ENCODE measurements at regions not wholly inside any gene's neighbourhood (a gene's known extent, or its start where the extent isn't known, plus 50 kb on each side); places are given as distances from the start of the nearest gene placed in this dataset.

DNA sequence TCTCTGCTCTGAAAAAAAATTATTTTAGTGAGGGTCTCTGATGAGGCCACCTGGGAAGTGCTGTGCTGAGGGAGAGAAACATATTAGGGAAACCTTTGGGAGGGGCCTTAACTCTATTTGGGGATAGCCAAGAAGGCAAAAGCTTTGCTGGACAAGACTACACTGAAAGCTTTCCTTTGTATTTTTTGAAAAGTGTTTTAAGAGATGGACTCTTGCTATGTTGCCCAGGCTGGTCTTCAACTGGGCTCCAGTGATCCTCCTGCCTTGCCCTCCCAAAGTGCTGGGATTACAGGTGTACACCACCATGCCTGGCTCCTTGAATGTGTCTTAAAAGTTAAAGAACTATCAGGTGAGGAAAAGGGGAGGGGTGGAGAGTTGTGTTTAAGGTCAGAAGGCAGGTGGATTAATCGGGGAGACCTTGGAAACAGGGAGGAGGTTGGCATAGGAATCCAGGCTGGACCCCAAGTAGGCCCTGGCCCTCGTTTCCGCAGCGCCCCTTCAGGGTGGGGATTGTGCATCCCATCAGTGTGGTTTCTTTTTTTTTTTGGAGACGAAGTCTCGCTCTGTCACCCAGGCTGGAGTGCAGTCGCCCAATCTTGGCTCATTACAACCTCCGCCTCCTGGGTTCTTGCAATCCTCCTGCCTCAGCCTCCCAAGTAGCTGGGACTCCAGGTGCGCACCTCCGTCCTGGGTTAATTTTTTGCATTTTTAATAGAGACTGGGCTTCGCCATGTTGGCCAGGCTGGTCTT lies 92.1 kb downstream of the MYCN start:
- no peak overlapping the region for H3K4me3 ChIP-seq (ENCODE audit: control insufficient read depth, low read depth, low read length)
- no peak for DNase-seq (ENCODE audit: low read depth)
- TF ChIP-seq, protein P1, sequence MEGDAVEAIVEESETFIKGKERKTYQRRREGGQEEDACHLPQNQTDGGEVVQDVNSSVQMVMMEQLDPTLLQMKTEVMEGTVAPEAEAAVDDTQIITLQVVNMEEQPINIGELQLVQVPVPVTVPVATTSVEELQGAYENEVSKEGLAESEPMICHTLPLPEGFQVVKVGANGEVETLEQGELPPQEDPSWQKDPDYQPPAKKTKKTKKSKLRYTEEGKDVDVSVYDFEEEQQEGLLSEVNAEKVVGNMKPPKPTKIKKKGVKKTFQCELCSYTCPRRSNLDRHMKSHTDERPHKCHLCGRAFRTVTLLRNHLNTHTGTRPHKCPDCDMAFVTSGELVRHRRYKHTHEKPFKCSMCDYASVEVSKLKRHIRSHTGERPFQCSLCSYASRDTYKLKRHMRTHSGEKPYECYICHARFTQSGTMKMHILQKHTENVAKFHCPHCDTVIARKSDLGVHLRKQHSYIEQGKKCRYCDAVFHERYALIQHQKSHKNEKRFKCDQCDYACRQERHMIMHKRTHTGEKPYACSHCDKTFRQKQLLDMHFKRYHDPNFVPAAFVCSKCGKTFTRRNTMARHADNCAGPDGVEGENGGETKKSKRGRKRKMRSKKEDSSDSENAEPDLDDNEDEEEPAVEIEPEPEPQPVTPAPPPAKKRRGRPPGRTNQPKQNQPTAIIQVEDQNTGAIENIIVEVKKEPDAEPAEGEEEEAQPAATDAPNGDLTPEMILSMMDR (conservative IDR thresholded peaks at IDR 0.05; ENCODE audit: control insufficient read depth, insufficient read depth, low read depth, low read length): no peak

- TF ChIP-seq, protein P1 (conservative IDR thresholded peaks at IDR 0.05; ENCODE audit: control insufficient read depth, insufficient read depth, low read depth, low read length): no peak
- DNase-seq (ENCODE audit: low read depth): no peak
- no peak overlapping the region for H3K4me3 ChIP-seq (ENCODE audit: control insufficient read depth, low read depth, low read length)
These were observed 91.5 kb downstream of the MYCN start for GRCh38 chr2:16031848-16032159.

GRCh38 chr2:16031058-16031847 lies 90.9 kb downstream of the MYCN start:
- H3K4me3 ChIP-seq (ENCODE audit: control insufficient read depth, low read depth, low read length): no peak overlapping the region
- DNase-seq (ENCODE audit: low read depth): no peak
- TF ChIP-seq, protein P1 (conservative IDR thresholded peaks at IDR 0.05; ENCODE audit: control insufficient read depth, insufficient read depth, low read depth, low read length): no peak

- DNase-seq (ENCODE audit: low read depth): no peak
- TF ChIP-seq, protein P1 (conservative IDR thresholded peaks at IDR 0.05; ENCODE audit: control insufficient read depth, insufficient read depth, low read depth, low read length): no peak
- no peak overlapping the region for H3K4me3 ChIP-seq (ENCODE audit: control insufficient read depth, low read depth, low read length)
These were observed 90.1 kb downstream of the MYCN start for GRCh38 chr2:16030206-16031057.

GRCh38 chr2:16028644-16029043 lies 88.3 kb downstream of the MYCN start:
- no peak for DNase-seq (ENCODE audit: low read depth)
- H3K4me3 ChIP-seq (ENCODE audit: control insufficient read depth, low read depth, low read length): no peak overlapping the region
- TF ChIP-seq, protein P1 (conservative IDR thresholded peaks at IDR 0.05; ENCODE audit: control insufficient read depth, insufficient read depth, low read depth, low read length): no peak

GRCh38 chr2:16026816-16027501 lies 86.6 kb downstream of the MYCN start:
- no peak overlapping the region for H3K4me3 ChIP-seq (ENCODE audit: control insufficient read depth, low read depth, low read length)
- no peak for DNase-seq (ENCODE audit: low read depth)
- TF ChIP-seq, protein P1 (conservative IDR thresholded peaks at IDR 0.05; ENCODE audit: control insufficient read depth, insufficient read depth, low read depth, low read length): no peak
